CD1c-positive myeloid dendritic cell (primary cell): ENCODE measurements at regions not wholly inside any gene's neighbourhood (a gene's known extent, or its start where the extent isn't known, plus 50 kb on each side); places are given as distances from the start of the nearest gene placed in this dataset.
"Not testable (repeated sequence)": the region's sequence is repeated elsewhere in the genome, so short reads cannot be mapped to it uniquely, and the experiment has no call there.

Experiments used
- DNase-seq: peaks from one replicate; pipeline ENCODE4 v3.0.0-alpha.2; 2016; ENCODE audit errors: extremely low spot score

DNA sequence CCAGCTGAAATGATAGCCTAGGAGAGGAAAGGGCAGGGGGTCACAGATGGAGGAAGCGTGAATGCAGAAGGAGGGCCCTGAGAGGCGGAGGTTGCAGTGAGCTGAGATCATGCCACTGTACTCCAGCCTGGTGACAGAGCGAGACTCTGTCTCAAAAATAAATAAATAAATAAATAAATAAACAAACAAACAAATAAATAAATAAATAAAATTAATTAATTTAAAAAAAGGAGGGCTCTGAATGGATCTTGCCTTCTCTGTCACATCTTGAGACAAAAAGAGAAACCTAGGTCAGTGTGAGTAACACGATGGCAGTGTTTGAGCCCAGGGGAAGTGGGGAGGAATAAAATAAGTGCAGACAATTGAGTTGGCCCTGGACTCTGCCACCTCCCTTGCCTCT is 182.3 kb upstream of the DAAM1 start:
- DNase-seq = not testable (repeated sequence)

DNA sequence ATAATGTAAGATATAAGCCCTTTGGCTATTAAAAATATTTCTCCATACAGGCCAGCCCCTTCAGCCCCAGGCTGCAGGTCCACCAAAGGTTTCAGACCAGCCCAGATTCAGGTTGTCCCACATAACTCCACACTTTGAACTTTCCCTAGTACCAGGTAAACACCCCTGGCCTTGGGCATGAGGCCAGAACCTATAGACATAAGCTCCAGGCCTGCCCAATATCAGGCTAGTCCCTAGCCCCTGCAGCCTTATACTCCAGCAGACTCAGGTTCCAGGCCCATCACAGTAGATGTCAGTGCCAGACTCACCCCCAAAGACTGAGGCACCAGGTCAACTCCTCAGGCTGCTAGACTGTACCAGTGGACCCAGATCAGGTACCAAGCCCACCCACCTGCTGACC is 178.5 kb upstream of the DAAM1 start:
- DNase-seq = no peak

DNA sequence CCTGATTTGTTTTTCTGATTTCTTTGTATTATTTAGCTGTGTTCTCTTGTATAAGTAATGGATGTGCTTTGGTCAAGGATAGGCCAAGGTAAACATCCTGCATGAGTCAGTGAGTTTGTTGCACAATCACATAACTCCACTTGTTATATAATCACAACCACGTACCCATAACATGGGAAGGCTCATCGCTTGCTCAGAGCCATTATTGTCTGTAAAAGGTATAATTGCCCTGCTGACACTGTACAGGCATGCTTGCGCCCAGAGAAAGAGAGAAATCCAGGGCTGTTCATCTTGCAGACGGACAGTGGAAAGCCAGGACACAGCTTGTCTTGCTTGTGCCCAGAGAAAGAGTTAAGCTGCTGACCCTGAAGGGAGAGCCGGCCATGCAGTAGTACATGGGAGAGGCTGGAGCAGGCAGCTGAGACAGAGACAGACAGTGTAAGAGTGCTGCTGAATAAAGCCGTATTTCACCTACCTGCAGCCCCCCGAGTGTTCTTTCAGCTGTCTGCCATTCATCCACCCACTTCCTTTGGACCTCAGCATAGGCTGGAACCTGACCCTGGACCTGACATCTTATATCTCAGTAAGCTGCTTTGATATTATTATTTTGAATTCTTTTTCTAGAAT is 174.7 kb upstream of the DAAM1 start:
- no peak for DNase-seq

DNA sequence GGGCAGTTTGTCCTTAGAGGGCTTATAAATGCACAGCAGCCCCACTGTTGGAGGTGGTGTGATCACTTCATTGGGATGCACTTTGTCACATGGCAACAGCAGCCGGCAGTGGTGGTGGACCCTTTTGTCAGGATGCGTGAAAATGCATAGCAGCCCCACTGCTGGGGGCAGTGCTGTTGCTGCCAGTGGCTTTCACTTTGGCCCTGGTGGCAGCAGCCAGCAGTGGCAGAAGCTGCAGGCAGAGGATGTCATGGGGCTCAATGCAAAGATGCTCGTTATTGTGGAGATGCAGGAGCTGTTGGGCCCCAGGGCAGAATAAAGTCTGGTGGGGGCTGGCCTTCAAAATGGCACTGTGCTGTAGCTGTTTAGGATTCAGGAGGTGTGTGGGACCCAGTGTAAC is 173.0 kb upstream of the DAAM1 start:
- no peak for DNase-seq

DNA sequence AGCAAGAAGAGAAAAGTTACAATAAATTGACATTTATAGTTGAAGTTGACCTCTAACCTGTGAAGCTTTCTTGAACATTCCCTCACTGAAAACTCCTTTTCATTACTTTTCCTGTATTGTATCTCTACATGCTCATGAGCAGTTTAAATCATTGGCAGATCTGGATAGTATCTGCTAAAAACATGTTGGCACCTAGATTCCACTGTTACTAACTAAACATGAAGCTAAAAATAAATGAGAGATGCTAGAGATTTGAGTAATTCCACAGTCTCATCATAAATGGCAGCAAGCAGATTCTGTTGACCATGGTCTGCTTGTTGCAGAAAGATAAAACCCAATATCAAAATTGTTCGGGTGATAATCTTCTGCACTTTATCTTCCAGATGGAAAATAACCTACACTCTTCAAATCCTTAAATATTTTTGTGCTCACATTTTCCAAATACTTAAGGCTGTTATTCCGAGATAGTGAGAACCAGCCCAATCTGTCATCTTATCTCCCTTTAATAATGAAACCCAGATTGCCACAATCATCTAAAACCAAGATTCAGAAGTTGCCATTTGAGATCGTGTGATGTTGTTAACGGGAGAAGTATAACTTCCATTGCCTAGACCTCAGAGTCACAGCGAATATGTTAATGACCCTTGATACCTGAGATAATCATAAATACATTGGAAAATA is 171.0 kb upstream of the DAAM1 start:
- no peak for DNase-seq

DNA sequence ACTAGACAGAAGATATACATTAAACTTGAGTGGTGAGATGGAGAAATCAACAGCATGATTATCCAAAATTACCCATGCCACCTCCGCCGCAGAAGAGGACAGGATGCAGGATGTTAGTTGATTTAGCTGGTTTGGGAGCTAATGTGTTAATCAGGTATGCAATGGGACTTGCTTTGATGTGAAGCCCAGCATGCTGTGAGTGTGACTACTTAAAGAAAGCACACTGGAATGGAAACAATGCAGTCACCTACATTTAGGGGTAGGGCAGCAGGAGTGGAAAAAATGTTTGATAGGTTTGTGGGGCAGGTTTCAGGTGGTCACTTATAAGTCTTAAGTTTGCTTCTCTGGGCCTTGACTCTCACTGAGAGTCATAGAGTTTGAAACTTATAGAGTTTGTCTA is 170.0 kb upstream of the DAAM1 start:
- no peak for DNase-seq

DNA sequence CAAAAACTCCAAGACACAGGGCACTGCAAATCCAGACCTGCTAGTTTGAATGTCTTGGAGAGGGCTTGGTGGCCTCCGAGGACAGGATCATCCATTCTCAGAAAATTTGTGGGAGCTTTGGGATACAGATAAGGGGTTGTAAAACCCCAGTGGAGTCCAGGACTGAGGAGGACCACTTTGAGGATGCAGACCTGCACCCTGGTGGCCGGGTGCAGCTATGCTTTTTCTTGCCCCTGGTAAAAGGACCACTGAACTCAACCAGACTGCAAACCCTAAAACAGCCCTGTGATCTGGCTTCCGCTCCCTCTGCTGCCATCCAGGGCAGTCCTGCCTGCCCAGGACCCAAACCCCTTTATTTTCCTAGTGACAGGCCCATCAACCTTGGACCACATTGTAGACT is 169.5 kb upstream of the DAAM1 start:
- no peak for DNase-seq

DNA sequence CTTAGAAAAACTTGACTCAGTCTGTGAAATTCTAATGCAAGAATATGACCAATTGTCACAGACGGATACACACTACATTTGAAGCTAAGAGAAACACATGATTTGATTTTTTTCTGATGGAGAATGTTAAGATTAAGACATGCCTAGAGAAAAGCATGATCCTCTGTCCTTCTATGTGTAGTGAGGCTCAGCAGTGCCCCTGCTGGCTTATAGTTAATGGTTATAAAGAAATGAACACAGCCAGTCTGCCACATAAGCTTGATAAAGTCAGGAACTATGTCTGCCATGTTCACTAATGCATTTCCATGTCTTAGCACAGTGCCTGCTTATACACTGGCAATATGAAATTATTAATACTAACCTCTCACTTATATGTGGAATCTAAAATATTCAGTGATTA is 168.1 kb upstream of the DAAM1 start:
- peak; percentile 5 for DNase-seq

DNA sequence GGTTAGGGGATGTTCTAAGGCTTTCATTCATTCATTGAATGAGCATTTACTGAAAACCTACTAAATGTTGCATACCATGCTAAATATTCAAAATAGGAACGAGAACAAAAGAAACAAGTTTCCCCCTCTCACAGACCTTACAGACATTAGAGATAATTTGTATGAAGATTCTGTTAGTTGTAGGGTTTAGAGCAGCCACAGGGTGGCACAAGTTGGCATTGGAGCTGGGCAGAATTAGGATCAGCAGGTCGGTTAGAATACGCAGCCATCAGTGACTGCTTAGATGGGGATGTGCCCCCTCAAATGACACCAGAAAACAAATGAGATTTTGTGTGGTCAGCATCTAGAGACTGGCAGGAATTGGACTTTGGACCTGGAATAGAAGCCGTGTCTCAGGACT is 166.3 kb upstream of the DAAM1 start:
- no peak for DNase-seq

DNA sequence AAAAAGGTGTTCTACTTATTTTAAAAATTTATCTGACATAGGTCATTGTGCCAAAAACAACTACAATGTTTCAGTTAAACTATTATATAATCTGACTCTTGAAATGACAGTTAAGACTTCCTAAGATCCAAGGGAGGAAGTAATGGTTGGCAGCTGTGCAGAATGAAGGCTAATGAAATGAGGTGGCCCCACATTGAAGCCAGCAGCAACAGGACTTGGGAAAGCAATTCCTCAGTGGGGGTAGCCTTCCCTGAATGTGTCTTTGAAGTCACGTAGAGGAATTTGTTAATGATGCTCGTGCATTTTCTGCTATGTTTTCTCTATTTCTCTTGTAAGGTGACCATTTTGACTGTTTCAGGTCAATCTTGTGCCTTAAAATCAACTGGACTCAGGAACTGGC is 162.4 kb upstream of the DAAM1 start:
- no peak for DNase-seq

DNA sequence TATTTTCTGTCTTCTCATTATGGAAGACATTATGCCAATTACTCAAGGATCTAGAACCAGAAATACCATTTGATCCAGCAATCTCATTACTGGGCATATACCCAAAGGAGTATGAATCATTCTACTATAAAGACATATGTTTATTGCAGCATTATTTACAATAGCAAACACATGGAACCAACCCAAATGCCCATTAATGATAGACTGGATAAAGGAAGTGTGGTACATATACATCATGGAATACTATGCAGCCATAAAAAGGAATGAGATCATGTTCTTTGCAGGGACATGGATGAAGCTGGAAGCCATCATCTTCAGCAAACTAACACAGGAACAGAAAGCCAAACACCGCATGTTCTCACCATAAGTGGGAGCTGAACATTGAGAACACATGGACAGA is 161.8 kb upstream of the DAAM1 start:
- DNase-seq = not testable (repeated sequence)

DNA sequence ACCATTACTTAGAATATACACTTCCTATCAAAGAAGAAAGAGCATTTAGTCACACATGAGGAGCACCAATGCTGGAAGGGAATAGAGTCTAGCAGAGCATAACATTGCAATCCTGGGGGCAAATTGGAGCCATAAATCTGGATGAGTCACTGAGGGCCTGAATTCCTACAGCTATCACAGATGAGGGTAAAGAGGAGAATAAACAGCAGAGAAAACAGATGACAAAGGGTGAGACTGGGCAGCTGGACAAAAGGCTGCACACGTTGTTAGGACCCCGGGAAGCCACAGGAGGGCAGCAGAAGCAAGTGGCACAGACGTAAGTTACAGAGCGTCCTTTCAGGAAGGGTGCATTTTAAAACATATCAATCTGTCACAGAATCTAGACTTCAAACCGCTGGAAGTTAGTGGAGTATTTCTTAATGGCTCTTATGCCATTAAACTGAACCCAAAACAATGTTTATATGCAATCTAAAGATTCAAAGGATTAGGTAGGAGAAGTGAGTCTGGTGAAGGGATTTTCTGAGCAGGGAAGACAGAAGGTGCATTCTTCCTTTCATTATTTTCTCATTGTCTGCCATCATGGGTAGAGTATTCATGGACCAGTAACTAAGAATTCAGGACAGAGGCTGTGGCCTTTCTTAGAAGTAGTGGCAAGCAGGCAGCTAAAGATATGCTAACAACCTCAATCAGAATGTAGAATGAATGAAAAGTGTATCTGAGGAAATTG is 159.8 kb upstream of the DAAM1 start:
- peak; percentile 51 for DNase-seq

DNA sequence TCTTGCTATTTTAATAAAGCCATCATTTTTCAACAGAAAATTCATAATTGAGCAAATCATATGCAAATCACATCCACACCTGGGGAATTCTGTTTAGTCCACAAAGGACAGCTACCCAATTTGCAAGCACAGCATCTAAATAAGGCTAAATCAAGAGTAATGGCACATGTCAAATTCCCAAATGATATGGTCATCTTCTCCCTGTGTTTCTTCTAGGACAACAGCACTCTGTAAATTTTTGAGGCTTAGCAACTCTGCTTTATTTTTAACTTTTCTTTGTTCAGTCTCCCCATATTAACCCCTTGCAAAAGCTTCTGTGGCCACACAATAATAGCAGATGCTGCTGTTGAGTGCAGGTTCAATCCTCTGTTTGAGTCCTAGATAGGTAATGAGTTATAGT is 155.6 kb upstream of the DAAM1 start:
- no peak for DNase-seq

DNA sequence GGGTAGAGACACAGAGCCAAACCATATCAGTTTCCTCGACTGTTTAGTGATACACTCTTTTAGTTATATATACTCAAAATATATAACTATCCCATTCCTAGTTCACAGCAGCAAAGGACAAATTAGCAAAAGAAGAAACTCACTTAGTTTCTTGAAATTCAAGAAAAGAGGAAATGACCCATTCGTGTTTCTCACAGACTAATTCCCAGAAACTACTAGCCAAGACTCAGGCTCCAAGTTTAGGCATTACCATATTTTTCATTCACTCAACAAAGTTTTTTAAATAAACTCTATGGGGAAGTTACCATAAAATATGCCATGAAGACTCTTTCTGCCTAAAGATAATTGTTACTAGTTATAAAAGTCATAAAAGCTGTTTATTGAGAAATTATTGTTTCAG is 152.3 kb upstream of the DAAM1 start:
- peak; percentile 54 for DNase-seq

DNA sequence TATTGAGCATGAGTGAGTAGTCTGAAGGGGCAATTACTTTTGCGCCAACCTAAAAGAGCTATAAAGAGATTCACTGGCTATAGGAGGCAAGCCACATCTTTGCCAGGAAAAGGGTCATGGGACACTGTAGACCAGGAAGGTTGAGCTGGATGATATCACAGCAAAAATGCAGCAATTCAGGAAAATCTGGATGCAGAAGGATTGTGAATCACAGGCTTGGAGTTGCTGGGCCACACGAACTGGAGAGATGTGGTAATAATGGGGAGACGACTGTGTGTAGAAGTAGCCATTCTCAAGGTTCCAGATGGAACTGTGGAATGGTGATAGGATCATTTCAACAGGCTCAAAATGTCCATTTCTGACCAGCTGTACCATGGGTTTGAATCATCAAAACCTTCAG is 151.4 kb upstream of the DAAM1 start:
- no peak for DNase-seq

DNA sequence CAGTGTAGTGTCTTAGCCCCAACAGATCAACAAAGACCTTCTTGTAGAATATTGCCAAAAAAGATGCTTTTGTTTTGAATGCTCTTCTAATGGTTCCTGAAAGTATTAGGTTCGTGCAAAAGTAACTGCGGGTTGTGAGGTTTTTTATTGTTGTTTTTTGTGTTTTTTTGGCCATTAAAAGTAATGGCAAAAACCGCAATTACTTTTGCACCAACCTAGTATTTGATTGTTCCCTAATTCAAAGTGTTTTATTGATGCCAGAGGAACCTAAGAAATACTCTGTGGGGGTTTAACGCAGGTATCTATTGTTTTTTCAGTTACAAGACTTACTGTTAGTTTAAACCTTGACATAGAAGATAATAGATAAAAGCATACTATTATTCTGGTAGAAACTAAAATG is 150.8 kb upstream of the DAAM1 start:
- DNase-seq = no peak

DNA sequence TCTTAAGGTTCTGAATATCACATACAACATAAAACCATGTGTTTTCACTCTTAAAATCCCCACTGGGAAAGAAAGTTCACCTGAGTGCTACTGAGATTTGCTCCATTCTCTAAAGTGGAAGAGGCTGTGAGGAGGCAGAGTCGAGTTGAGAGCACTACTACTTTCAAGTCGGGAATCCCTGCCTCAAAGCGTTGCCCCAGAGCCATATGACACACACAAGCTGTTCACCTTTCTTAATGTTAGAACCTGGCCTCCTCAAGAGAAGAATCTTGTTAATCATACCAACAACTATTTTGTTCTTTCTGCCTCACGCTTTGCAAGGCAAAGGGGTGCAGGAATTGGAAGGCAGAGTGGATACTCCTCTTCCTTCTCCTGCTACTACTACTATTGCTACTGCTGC is 149.7 kb upstream of the DAAM1 start:
- no peak for DNase-seq

DNA sequence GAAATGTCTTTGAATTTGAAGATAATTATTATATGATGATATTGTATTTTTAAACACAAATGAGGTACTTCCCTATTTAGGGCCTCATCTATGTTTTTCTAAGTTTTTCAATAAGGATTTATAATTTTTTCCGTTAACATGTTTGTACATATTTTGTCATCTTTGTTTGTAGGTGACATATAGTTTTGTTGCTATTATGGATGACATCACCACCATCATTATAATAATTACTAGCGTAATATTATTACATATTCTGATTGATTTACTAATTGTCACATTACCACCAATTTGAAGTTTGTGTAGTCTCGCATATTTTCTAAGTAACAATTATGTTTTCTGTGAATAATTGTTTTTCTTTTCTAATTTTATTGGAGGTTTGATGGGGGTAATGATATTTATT is 147.2 kb upstream of the DAAM1 start:
- DNase-seq = no peak

DNA sequence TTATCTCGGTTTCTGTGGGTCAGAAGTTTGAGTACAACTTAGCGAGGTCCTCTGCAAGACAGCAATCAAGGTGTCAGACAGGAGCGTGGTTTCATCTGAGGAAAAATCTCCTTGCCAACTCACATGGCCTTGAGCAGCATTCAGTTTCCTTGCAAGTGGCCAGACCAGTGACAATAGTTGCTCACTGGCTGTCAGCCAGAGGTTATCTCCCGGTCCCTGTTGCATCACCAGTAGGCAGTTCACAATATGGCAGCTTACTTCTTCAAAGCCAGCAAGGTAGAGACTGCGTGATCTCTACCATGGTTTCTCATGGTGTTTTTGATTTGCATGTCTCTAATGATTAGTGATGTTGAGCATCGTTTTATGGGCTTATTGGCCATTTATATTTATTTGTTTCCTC is 143.8 kb upstream of the DAAM1 start:
- DNase-seq = no peak

DNA sequence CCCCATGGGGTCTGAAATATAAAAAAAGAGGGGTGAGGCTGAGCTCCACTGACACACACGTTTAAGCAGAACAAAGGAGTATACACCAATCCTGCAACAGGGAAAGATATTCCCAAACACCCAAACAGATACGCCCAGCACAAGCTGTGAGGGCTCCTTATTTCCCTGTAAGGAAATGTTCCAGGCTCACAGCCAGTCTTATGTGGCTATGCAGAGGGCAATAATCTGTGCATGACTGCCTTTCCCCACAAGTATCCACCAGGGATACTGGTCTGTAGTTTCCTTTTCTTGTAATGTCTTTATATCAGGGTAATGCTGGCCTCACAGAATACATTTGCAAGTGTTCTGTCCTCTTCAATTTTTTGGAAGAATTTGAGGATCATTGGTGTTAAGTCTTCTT is 141.7 kb upstream of the DAAM1 start:
- DNase-seq = no peak

DNA sequence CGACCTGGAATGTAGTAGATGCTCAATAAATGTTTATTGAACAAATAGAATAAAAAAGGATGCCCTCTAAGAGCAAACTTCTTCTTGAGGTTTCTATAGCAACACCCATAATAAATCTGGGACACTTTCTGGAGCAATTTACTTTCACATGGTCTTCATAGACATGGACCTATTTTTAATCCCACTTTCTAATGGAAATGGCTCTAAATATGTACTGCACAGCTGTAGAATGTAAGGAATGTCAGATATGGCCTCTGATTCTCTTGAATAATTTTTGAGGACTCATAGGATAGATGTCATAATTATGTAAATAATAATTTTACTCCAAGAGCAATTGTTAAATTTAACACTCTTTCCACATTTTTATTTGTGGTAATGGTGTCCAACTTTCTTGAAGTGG is 133.5 kb upstream of the DAAM1 start:
- DNase-seq = no peak

DNA sequence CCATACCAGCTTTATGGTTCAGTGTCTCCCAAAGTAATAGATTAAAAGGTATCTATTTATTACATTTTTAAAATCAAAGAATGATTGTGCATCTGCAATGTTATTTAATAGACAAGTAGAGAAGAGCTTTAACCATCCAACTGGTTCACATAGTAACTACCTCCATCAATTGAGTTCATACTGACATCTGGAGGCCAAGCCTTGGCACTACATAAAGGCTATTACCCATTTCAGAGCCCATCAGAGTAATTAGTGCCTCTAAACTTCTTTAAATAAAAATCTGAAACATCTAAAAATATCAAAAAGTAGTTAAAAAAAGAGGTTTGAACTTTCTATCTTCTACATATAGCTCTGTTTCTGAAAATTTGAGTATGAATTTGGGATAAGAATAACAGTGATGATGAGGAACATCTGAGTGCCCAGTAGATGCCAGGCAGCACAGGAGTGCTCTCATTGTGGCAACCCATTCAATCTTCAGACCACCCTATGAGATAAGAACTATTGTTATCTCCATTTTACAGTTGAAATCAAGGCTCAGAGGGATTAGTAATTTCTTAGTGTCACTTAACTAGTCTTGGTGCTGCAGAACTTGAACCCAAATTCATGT is 132.9 kb upstream of the DAAM1 start:
- peak; percentile 62 for DNase-seq

DNA sequence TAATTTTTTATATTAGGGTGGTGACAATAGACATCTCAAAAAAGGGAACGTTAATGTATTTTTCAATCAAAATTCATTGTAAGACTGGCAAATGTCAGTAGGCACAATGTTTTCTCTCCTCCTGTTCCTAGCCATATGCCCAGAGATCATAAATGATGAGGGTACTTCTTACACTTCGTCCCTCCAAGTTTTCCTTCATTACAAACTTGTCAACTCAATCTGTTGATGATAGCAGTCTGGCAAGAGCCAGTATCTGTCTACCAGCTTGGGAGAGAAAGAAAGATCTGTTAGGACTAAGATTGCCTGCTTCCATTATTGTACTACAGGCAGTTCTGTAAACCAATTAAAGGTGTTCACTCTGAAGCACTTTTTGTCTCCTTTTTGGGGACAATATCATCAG is 130.9 kb upstream of the DAAM1 start:
- no peak for DNase-seq
